IMR-90 (cell line): ENCODE measurements at regions not wholly inside any gene's neighbourhood (a gene's known extent, or its start where the extent isn't known, plus 50 kb on each side); places are given as distances from the start of the nearest gene placed in this dataset.

Experiments used
- ATAC-seq: fragments of 200-7000 bp; cut with Tn5 transposase; 2 replicates; pipeline ENCODE4 v1.9.1; 2020; ENCODE audit warnings: low read depth, mild to moderate bottlenecking, moderate library complexity
- BruUV-seq: library from RNA; stranded (reverse); fragments of 400-500 nt; replicated peaks from 2 replicates; lab custom pipeline; 2021; lab: Mats Ljungman, UMichigan
- CTCF ChIA-PET: fragments of 300-600 bp; formaldehyde crosslinking; extraction: SDS; loops from one replicate; lab custom pipeline; 2021; ENCODE audit warnings: antibody characterized with exemption; lab: Yijun Ruan, JAX
- POLR2A ChIA-PET: fragments of 300-600 bp; sonication (Branson Sonifier 250); formaldehyde crosslinking; loops from one replicate; lab custom pipeline; 2022; ENCODE audit warnings: antibody characterized with exemption; ENCODE audit not compliant: unreplicated experiment; lab: Charles Lee
- DNase-seq: peaks from one replicate; pipeline ENCODE4 v3.0.0; 2013
- H2AFZ ChIP-seq: replicated peaks from 2 replicates; pipeline ENCODE3; 2013; ENCODE audit warnings: low read length, mild to moderate bottlenecking; ENCODE audit not compliant: poor library complexity
- H2AK5ac ChIP-seq: 2 replicates; pipeline ENCODE4 v1.6.1; 2013; ENCODE audit warnings: low read depth, low read length, inconsistent platforms
- H2AK9ac ChIP-seq: replicated peaks from 2 replicates; pipeline ENCODE3; 2013; ENCODE audit warnings: mild to moderate bottlenecking, low read depth, low read length, moderate library complexity; ENCODE audit not compliant: poor library complexity
- H2BK120ac ChIP-seq: 2 replicates; pipeline ENCODE4 v1.6.1; 2013; ENCODE audit warnings: low read depth, low read length, inconsistent platforms
- H2BK15ac ChIP-seq: 3 replicates; pipeline ENCODE4 v1.6.1; 2013; ENCODE audit warnings: low read depth, low read length, inconsistent platforms
- H2BK20ac ChIP-seq: 2 replicates; pipeline ENCODE4 v1.6.1; 2013; ENCODE audit warnings: low read depth, mild to moderate bottlenecking, inconsistent platforms, low read length, moderate library complexity
- H2BK5ac ChIP-seq: 2 replicates; pipeline ENCODE4 v1.6.1; 2013; ENCODE audit warnings: mild to moderate bottlenecking, low read depth, low read length, inconsistent platforms; ENCODE audit not compliant: poor library complexity, severe bottlenecking
- H3K14ac ChIP-seq: replicated peaks from 2 replicates; pipeline ENCODE4 v1.6.1; 2013; ENCODE audit warnings: low read depth, low read length, inconsistent platforms
- H3K18ac ChIP-seq: 2 replicates; pipeline ENCODE4 v1.6.1; 2013; ENCODE audit warnings: low read depth, low read length, control low read depth
- H3K23ac ChIP-seq: 2 replicates; pipeline ENCODE4 v1.6.1; 2013; ENCODE audit warnings: low read depth, low read length, inconsistent platforms
- H3K27ac ChIP-seq: 2 replicates; pipeline ENCODE4 v1.5.1; 2013; ENCODE audit warnings: mild to moderate bottlenecking, control low read depth, low read length; ENCODE audit not compliant: insufficient read depth
- H3K27me3 ChIP-seq: 2 replicates; pipeline ENCODE4 v1.6.1; 2013; ENCODE audit warnings: low read length; ENCODE audit not compliant: control insufficient read depth, insufficient read depth
- H3K36me3 ChIP-seq: 2 replicates; pipeline ENCODE4 v1.6.1; 2013; ENCODE audit warnings: low read length, mixed read lengths; ENCODE audit not compliant: control insufficient read depth, insufficient read depth
- H3K4ac ChIP-seq: 2 replicates; pipeline ENCODE4 v1.6.1; 2013; ENCODE audit warnings: low read depth, low read length, inconsistent platforms
- H3K4me1 ChIP-seq: 2 replicates; pipeline ENCODE4 v1.6.1; 2013; ENCODE audit warnings: low read length, mixed read lengths; ENCODE audit not compliant: control insufficient read depth, insufficient read depth
- H3K4me2 ChIP-seq: 2 replicates; pipeline ENCODE4 v1.6.1; 2013; ENCODE audit warnings: low read depth, mild to moderate bottlenecking, control low read depth, low read length, moderate library complexity
- H3K4me3 ChIP-seq: 2 replicates; pipeline ENCODE4 v1.5.1; 2013; ENCODE audit warnings: low read depth, mild to moderate bottlenecking, control low read depth, low read length, moderate library complexity; ENCODE audit not compliant: insufficient read depth
- H3K56ac ChIP-seq: 2 replicates; pipeline ENCODE4 v1.6.1; 2013; ENCODE audit warnings: low read length, inconsistent platforms; ENCODE audit not compliant: insufficient read depth; ENCODE audit errors: extremely low read depth
- H3K79me1 ChIP-seq, 2 experiments: 2 replicates each; pipeline ENCODE4 v1.6.1; 2013; ENCODE audit warnings: low read length in 2 of 2, inconsistent platforms in 1 of 2, low read depth in 1 of 2
- H3K9ac ChIP-seq: 2 replicates; pipeline ENCODE4 v1.6.1; 2013; ENCODE audit warnings: low read depth, low read length, control low read depth
- H3K9me1 ChIP-seq: 2 replicates; pipeline ENCODE4 v1.6.1; 2013; ENCODE audit warnings: low read length, inconsistent platforms; ENCODE audit not compliant: insufficient read depth
- H3K9me3 ChIP-seq: 2 replicates; pipeline ENCODE4 v1.6.1; 2013; ENCODE audit warnings: low read length; ENCODE audit not compliant: control insufficient read depth, insufficient read depth
- H4K20me1 ChIP-seq: 2 replicates; pipeline ENCODE4 v1.6.1; 2013; ENCODE audit warnings: low read length, inconsistent platforms; ENCODE audit not compliant: insufficient read depth
- H4K5ac ChIP-seq: 2 replicates; pipeline ENCODE4 v1.6.1; 2013; ENCODE audit warnings: mild to moderate bottlenecking, low read depth, low read length, control low read depth
- H4K8ac ChIP-seq, 2 experiments: 2 replicates each; pipeline ENCODE4 v1.6.1; 2013; ENCODE audit warnings: low read depth in 2 of 2, low read length in 2 of 2, control low read depth in 1 of 2, inconsistent platforms in 1 of 2
- H4K91ac ChIP-seq: 2 replicates; pipeline ENCODE4 v1.6.1; 2013; ENCODE audit warnings: low read depth, low read length, inconsistent platforms; ENCODE audit not compliant: insufficient read depth
- BHLHE40 ChIP-seq: fragments of 150-350 bp; IDR thresholded peaks from 2 replicates; pipeline ENCODE4 v1.6.1; 2016; ENCODE audit warnings: mild to moderate bottlenecking, low read depth, low read length
- CHD1 ChIP-seq: IDR thresholded peaks from 2 replicates; pipeline ENCODE4 v1.6.1; 2012; ENCODE audit warnings: low read depth, low read length, improper control_type of control experiment
- NFE2L2 ChIP-seq: fragments of 150-350 bp; IDR thresholded peaks from 2 replicates; pipeline ENCODE4 v1.6.1; 2016; ENCODE audit warnings: low read depth, mild to moderate bottlenecking, low read length
- POLR2A ChIP-seq: IDR thresholded peaks from 2 replicates; pipeline ENCODE4 v1.6.1; 2012; ENCODE audit warnings: mild to moderate bottlenecking, low read depth, low read length
- RAD21 ChIP-seq: IDR thresholded peaks from 2 replicates; pipeline ENCODE4 v1.6.1; 2012; ENCODE audit warnings: low read length, improper control_type of control experiment
- RCOR1 ChIP-seq: IDR thresholded peaks from 2 replicates; pipeline ENCODE4 v1.6.1; 2012; ENCODE audit warnings: mild to moderate bottlenecking, low read length, improper control_type of control experiment; ENCODE audit not compliant: insufficient replicate concordance
- RFX5 ChIP-seq: IDR thresholded peaks from 2 replicates; pipeline ENCODE4 v1.8.0; 2012; ENCODE audit warnings: low read depth, mild to moderate bottlenecking, low read length, moderate library complexity
- WGBS, 2 experiments: methylation state at CpG; one replicate each; pipeline versions ENCODE4 v1.1.5 to v1.1.7; 2013; ENCODE audit warnings: missing lambda C conversion rate in 2 of 2; ENCODE audit not compliant: insufficient read length in 1 of 2; ENCODE audit errors: extremely low coverage in 2 of 2; 5-methylcytosine and 5-hydroxymethylcytosine counted together
- dilution Hi-C: fragments of 300-500 bp; cut with HindIII; formaldehyde crosslinking; loops from one replicate; pipeline ENCODE4 v1.14.3; 2018; ENCODE audit warnings: low sequenced_read_pairs; ENCODE audit not compliant: unreplicated experiment
- in situ Hi-C: fragments of 300-500 bp; cut with MboI; formaldehyde crosslinking; loops from 3 replicates; pipeline ENCODE4 v1.14.3; 2019; ENCODE audit warnings: low sequenced_read_pairs, inconsistent platforms, mixed read lengths
- intact Hi-C: fragments of 100-400 bp; cut with micrococcal nuclease; formaldehyde crosslinking; loops from 2 replicates; pipeline ENCODE4 v1.10.0; 2022
- TF ChIP-seq, protein P1 (sequence below): fragments of 150-350 bp; IDR thresholded peaks from 2 replicates; pipeline ENCODE4 v1.6.1; 2016; ENCODE audit warnings: low read depth, mild to moderate bottlenecking, low read length, moderate library complexity, borderline replicate concordance
- TF ChIP-seq, protein P2 (sequence below): conservative IDR thresholded peaks from 2 replicates; pipeline ENCODE4 v1.5.1; 2012; ENCODE audit warnings: mild to moderate bottlenecking, low read depth, low read length, improper control_type of control experiment
- TF ChIP-seq, protein P3 (sequence below): fragments of 150-350 bp; IDR thresholded peaks from 2 replicates; pipeline ENCODE4 v1.6.1; 2017; ENCODE audit warnings: mild to moderate bottlenecking, antibody characterized with exemption, low read length, low read depth

DNA sequence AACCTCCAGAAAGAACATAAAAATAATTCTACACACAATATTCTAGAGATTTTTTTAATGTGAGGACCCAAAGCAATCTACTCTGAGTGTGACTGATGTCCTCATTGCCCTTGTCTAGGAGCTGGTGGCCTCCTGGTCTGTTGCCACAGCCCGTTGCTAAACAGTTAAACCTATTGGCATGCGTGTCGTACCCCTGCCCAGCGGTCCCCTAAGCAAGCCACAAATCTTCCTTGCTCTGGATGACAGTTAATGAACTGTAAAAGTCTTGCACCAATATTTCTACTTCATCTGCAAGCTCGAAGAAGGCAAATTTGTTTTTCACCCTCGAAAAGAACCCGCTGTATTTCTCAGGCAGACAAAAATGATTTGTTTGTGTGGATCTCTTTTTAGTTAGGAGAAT, 489.1 kb upstream of the MEX3C start:
- H2BK5ac ChIP-seq: no peak overlapping the region
- H3K4me1 ChIP-seq: no peaks in the 10 kb centered on the region
- H3K14ac ChIP-seq: no peak overlapping the region
- no peak overlapping the region for H3K4me3 ChIP-seq
- no peak overlapping the region for H2AK9ac ChIP-seq
- H3K79me1 ChIP-seq: no peaks in the 10 kb centered on the region
- no peaks in the 10 kb centered on the region for H3K9me1 ChIP-seq
- in situ Hi-C loops (no loop called here), intact Hi-C loops (no loop called here), dilution Hi-C loops (no loop called here)
- no peak overlapping the region for H3K27ac ChIP-seq
- H4K91ac ChIP-seq: no peak overlapping the region
- BruUV-seq: no TSS peak
- no peak overlapping the region for H2BK120ac ChIP-seq
- no peak overlapping the region for H3K23ac ChIP-seq
- ChIA-PET POLR2A (no interaction called here), CTCF (no interaction called here)
- ATAC-seq: no peak
- no peak overlapping the region for H3K18ac ChIP-seq
- peaks cover 11% of the 10 kb centered on the region; the same call in 1 of the 2 replicates for H3K9me3 ChIP-seq
- no peak overlapping the region for H3K4me2 ChIP-seq
- no peak overlapping the region for H2AK5ac ChIP-seq
- H2BK15ac ChIP-seq: no peak overlapping the region
- no peak overlapping the region for H2BK20ac ChIP-seq
- H3K4ac ChIP-seq: no peak overlapping the region
- no peaks in the 10 kb centered on the region for H4K20me1 ChIP-seq
- no peak overlapping the region for H3K9ac ChIP-seq
- H4K8ac ChIP-seq: no peak overlapping the region
- no peak overlapping the region for H4K5ac ChIP-seq
- no peak overlapping the region for H3K56ac ChIP-seq
- 17% methylated on average over 1 of the region's 7 CpGs; no CpG with 5 or more reads in 1 of the 2 experiments for WGBS, 2 experiments
- no peak for DNase-seq
- no peak for TF ChIP-seq RCOR1
- TF ChIP-seq CHD1: no peak
- TF ChIP-seq, protein P1, sequence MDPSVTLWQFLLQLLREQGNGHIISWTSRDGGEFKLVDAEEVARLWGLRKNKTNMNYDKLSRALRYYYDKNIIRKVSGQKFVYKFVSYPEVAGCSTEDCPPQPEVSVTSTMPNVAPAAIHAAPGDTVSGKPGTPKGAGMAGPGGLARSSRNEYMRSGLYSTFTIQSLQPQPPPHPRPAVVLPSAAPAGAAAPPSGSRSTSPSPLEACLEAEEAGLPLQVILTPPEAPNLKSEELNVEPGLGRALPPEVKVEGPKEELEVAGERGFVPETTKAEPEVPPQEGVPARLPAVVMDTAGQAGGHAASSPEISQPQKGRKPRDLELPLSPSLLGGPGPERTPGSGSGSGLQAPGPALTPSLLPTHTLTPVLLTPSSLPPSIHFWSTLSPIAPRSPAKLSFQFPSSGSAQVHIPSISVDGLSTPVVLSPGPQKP: no peak
- no peak for TF ChIP-seq RFX5
- TF ChIP-seq POLR2A: no peak
- no peak for TF ChIP-seq BHLHE40
- TF ChIP-seq, protein P2, sequence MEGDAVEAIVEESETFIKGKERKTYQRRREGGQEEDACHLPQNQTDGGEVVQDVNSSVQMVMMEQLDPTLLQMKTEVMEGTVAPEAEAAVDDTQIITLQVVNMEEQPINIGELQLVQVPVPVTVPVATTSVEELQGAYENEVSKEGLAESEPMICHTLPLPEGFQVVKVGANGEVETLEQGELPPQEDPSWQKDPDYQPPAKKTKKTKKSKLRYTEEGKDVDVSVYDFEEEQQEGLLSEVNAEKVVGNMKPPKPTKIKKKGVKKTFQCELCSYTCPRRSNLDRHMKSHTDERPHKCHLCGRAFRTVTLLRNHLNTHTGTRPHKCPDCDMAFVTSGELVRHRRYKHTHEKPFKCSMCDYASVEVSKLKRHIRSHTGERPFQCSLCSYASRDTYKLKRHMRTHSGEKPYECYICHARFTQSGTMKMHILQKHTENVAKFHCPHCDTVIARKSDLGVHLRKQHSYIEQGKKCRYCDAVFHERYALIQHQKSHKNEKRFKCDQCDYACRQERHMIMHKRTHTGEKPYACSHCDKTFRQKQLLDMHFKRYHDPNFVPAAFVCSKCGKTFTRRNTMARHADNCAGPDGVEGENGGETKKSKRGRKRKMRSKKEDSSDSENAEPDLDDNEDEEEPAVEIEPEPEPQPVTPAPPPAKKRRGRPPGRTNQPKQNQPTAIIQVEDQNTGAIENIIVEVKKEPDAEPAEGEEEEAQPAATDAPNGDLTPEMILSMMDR: no peak
- TF ChIP-seq RAD21: no peak
- no peak for TF ChIP-seq NFE2L2
- TF ChIP-seq, protein P3, sequence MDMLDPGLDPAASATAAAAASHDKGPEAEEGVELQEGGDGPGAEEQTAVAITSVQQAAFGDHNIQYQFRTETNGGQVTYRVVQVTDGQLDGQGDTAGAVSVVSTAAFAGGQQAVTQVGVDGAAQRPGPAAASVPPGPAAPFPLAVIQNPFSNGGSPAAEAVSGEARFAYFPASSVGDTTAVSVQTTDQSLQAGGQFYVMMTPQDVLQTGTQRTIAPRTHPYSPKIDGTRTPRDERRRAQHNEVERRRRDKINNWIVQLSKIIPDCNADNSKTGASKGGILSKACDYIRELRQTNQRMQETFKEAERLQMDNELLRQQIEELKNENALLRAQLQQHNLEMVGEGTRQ: no peak
- no peaks in the 10 kb centered on the region for H3K27me3 ChIP-seq
- H2AFZ ChIP-seq: no peak overlapping the region
- no peaks in the 10 kb centered on the region for H3K36me3 ChIP-seq
